Skeletal muscle satellite cell (primary cell): ENCODE measurements at regions not wholly inside any gene's neighbourhood (a gene's known extent, or its start where the extent isn't known, plus 50 kb on each side); places are given as distances from the start of the nearest gene placed in this dataset.

Source experiments
- H3K27me3 ChIP-seq: 2 replicates; pipeline ENCODE4 v1.7.0; 2013; ENCODE audit warnings: low read length; ENCODE audit not compliant: control insufficient read depth, insufficient read depth
- H3K36me3 ChIP-seq: 2 replicates; pipeline ENCODE4 v1.7.0; 2013; ENCODE audit warnings: mild to moderate bottlenecking, control low read depth, low read length; ENCODE audit not compliant: insufficient read depth
- H3K4me1 ChIP-seq: 2 replicates; pipeline ENCODE4 v1.7.0; 2013; ENCODE audit warnings: low read length; ENCODE audit not compliant: control insufficient read depth, insufficient read depth
- H3K4me2 ChIP-seq: 2 replicates; pipeline ENCODE4 v1.7.0; 2013; ENCODE audit warnings: mild to moderate bottlenecking, low read length
- H3K4me3 ChIP-seq: 2 replicates; pipeline ENCODE4 v1.7.0; 2013; ENCODE audit warnings: low read length
- H3K9ac ChIP-seq: 2 replicates; pipeline ENCODE4 v1.7.0; 2013; ENCODE audit warnings: mild to moderate bottlenecking, low read depth, low read length, moderate library complexity
- H3K9me3 ChIP-seq: replicated peaks from 2 replicates; pipeline ENCODE4 v1.7.0; 2013; ENCODE audit warnings: mild to moderate bottlenecking, control low read depth, low read length

DNA sequence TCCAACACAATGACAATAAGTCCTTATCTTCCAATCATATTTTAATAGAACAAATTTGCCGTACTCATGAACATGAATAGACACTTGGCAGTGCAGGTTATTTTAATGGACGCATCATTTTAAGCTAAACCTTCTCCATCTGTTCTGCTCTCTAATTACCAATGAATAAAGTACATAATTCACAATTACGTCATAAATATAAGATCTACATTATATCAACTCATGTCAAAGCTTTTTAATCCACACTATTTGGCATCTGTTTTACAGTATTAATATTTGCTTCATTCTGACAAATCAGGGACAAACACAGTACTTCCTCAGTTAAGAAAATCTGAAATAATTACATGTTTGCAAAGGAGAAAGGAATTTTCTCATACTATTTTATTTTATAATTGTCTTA lies 344.1 kb upstream of the DMAC1 start:
- H3K36me3 ChIP-seq: no peaks in the 10 kb centered on the region

GRCh38 chr9:8140557-8140956 lies 341.0 kb upstream of the DMAC1 start:
- Histone ChIP-seq H3K4me1 (no peaks in the 10 kb centered on the region), H3K4me2 (no peak overlapping the region), H3K4me3 (no peak overlapping the region), H3K9ac (no peak overlapping the region), H3K36me3 (no peaks in the 10 kb centered on the region), H3K27me3 (no peaks in the 10 kb centered on the region), H3K9me3 (no peaks in the 10 kb centered on the region)

More for the DNA sequence above, 344.1 kb upstream of the DMAC1 start:
- no peak overlapping the region for H3K9ac ChIP-seq
- no peak overlapping the region for H3K4me2 ChIP-seq
- no peaks in the 10 kb centered on the region for H3K9me3 ChIP-seq
- no peaks in the 10 kb centered on the region for H3K27me3 ChIP-seq
- H3K4me1 ChIP-seq: no peaks in the 10 kb centered on the region
- no peak overlapping the region for H3K4me3 ChIP-seq

- Histone ChIP-seq H3K27me3 (no peaks in the 10 kb centered on the region), H3K4me1 (no peaks in the 10 kb centered on the region), H3K4me2 (no peak overlapping the region), H3K9me3 (no peaks in the 10 kb centered on the region), H3K36me3 (no peaks in the 10 kb centered on the region), H3K4me3 (no peak overlapping the region), H3K9ac (no peak overlapping the region)
Observed at GRCh38 chr9:8139756-8140155, 340.2 kb upstream of the DMAC1 start.

- no peak overlapping the region for H3K4me2 ChIP-seq
- H3K27me3 ChIP-seq: no peaks in the 10 kb centered on the region
- no peak overlapping the region for H3K9ac ChIP-seq
- H3K4me1 ChIP-seq: no peaks in the 10 kb centered on the region
- H3K9me3 ChIP-seq: no peaks in the 10 kb centered on the region
- no peak overlapping the region for H3K4me3 ChIP-seq
- H3K36me3 ChIP-seq: no peaks in the 10 kb centered on the region
Observed at GRCh38 chr9:8136477-8136876, 336.9 kb upstream of the DMAC1 start.

DNA sequence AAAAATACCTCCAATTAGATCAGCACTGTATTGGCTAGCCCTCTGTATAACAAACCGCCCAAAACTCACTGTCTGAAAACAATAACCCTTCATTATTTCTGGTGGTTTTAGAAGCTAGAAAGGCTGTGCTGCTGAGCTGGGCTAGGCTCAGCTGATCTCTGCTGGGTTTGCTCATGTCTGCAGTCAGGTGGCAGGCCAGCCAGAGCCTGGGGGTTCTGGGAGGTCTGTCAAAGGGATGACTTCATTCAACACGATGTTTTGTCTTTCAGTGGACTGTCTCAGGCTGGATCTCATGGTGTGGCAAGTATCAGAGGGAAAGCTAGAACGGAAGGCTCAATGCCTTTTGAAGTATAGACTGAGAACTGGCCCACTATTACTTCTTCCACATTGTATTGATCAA lies 335.1 kb upstream of the DMAC1 start:
- H3K9me3 ChIP-seq: no peaks in the 10 kb centered on the region
- H3K4me2 ChIP-seq: no peak overlapping the region
- H3K27me3 ChIP-seq: no peaks in the 10 kb centered on the region
- H3K4me1 ChIP-seq: no peaks in the 10 kb centered on the region
- H3K9ac ChIP-seq: no peak overlapping the region
- no peak overlapping the region for H3K4me3 ChIP-seq
- no peaks in the 10 kb centered on the region for H3K36me3 ChIP-seq

DNA sequence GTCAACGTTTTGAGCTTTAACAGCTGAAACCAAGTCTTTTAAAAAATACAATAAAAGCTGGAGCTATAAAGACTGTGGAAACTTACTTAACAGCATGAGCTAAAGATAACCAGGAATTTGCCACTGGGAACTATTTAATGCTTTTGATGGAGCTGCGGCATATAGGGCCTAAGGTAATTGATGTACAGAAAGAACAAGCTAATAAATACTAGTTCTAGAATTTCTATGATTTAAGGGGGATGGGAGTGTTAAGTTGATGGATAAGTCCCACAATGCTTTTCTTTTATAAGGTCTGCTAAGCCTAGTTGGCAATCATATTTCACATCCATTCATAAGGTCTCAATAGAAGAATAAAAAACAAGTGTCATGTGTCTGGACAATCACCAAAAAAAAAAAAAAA lies 334.0 kb upstream of the DMAC1 start:
- Histone ChIP-seq H3K27me3 (no peaks in the 10 kb centered on the region), H3K4me3 (no peak overlapping the region), H3K36me3 (no peaks in the 10 kb centered on the region)

DNA sequence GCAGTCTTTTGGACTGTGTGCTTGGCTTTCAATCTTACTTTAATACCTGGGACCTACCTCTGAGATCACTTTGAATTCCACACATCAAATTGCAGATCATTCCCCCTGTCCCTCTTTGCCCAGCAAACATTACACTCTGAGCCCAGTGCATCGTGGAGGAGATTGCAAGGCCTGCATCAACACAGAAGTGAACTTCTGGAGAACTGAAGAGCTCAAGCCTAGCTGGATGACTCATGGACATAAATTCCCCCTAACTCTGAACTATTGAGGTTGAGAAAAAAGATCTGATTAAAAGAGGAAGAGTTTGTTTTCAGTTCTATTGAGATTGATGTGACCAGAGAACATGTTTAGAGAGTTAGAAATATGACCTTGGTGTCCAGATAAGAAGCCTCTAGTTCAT lies 316.0 kb upstream of the DMAC1 start:
- no peaks in the 10 kb centered on the region for H3K27me3 ChIP-seq
- no peak overlapping the region for H3K4me2 ChIP-seq
- no peak overlapping the region for H3K4me3 ChIP-seq
- H3K4me1 ChIP-seq: no peaks in the 10 kb centered on the region
- H3K9me3 ChIP-seq: no peaks in the 10 kb centered on the region
- H3K36me3 ChIP-seq: no peaks in the 10 kb centered on the region
- H3K9ac ChIP-seq: no peak overlapping the region

More for the DNA sequence above, 334.0 kb upstream of the DMAC1 start:
- Histone ChIP-seq H3K9ac (no peak overlapping the region), H3K4me2 (no peak overlapping the region), H3K4me1 (no peaks in the 10 kb centered on the region), H3K9me3 (no peaks in the 10 kb centered on the region)

- H3K4me3 ChIP-seq: no peak overlapping the region
- H3K9me3 ChIP-seq: no peaks in the 10 kb centered on the region
- H3K4me2 ChIP-seq: no peak overlapping the region
- no peaks in the 10 kb centered on the region for H3K27me3 ChIP-seq
- no peak overlapping the region for H3K9ac ChIP-seq
- no peaks in the 10 kb centered on the region for H3K4me1 ChIP-seq
- no peaks in the 10 kb centered on the region for H3K36me3 ChIP-seq
Observed at GRCh38 chr9:8114826-8115225, 315.2 kb upstream of the DMAC1 start.

GRCh38 chr9:8106362-8106761 lies 306.8 kb upstream of the DMAC1 start:
- Histone ChIP-seq H3K4me1 (no peaks in the 10 kb centered on the region), H3K9me3 (no peaks in the 10 kb centered on the region), H3K27me3 (no peaks in the 10 kb centered on the region), H3K4me2 (no peak overlapping the region), H3K36me3 (no peaks in the 10 kb centered on the region), H3K9ac (no peak overlapping the region), H3K4me3 (no peak overlapping the region)

- Histone ChIP-seq H3K4me3 (no peak overlapping the region), H3K4me2 (no peak overlapping the region), H3K9ac (no peak overlapping the region), H3K4me1 (no peaks in the 10 kb centered on the region), H3K36me3 (no peaks in the 10 kb centered on the region), H3K9me3 (no peaks in the 10 kb centered on the region), H3K27me3 (no peaks in the 10 kb centered on the region)
Observed at GRCh38 chr9:8101607-8102006, 302.0 kb upstream of the DMAC1 start.

- Histone ChIP-seq H3K4me2 (no peak overlapping the region), H3K27me3 (no peaks in the 10 kb centered on the region)
Observed at GRCh38 chr9:8096091-8096490, 296.5 kb upstream of the DMAC1 start.

GRCh38 chr9:8095672-8096086 lies 296.1 kb upstream of the DMAC1 start:
- no peak overlapping the region for H3K4me3 ChIP-seq

More at GRCh38 chr9:8096091-8096490, 296.5 kb upstream of the DMAC1 start:
- no peaks in the 10 kb centered on the region for H3K36me3 ChIP-seq
- H3K9ac ChIP-seq: no peak overlapping the region
- no peak overlapping the region for H3K4me3 ChIP-seq
- no peaks in the 10 kb centered on the region for H3K9me3 ChIP-seq
- H3K4me1 ChIP-seq: no peaks in the 10 kb centered on the region

More at GRCh38 chr9:8095672-8096086, 296.1 kb upstream of the DMAC1 start:
- H3K27me3 ChIP-seq: no peaks in the 10 kb centered on the region
- H3K36me3 ChIP-seq: no peaks in the 10 kb centered on the region
- H3K4me1 ChIP-seq: no peaks in the 10 kb centered on the region
- no peak overlapping the region for H3K9ac ChIP-seq
- H3K9me3 ChIP-seq: no peaks in the 10 kb centered on the region
- H3K4me2 ChIP-seq: no peak overlapping the region
